ENCODE measurements at regions not wholly inside any gene's neighbourhood (a gene's known extent, or its start where the extent isn't known, plus 50 kb on each side); places are given as distances from the start of the nearest gene placed in this dataset.

GRCh38 chr6:165814679-165815078 lies 151.6 kb upstream of the PDE10A start:
- no peak for DNase-seq

- no peak for DNase-seq
These were observed 148.5 kb upstream of the PDE10A start for GRCh38 chr6:165811512-165811911.

- no peak for DNase-seq
These were observed 145.0 kb upstream of the PDE10A start for GRCh38 chr6:165808021-165808420.

DNA sequence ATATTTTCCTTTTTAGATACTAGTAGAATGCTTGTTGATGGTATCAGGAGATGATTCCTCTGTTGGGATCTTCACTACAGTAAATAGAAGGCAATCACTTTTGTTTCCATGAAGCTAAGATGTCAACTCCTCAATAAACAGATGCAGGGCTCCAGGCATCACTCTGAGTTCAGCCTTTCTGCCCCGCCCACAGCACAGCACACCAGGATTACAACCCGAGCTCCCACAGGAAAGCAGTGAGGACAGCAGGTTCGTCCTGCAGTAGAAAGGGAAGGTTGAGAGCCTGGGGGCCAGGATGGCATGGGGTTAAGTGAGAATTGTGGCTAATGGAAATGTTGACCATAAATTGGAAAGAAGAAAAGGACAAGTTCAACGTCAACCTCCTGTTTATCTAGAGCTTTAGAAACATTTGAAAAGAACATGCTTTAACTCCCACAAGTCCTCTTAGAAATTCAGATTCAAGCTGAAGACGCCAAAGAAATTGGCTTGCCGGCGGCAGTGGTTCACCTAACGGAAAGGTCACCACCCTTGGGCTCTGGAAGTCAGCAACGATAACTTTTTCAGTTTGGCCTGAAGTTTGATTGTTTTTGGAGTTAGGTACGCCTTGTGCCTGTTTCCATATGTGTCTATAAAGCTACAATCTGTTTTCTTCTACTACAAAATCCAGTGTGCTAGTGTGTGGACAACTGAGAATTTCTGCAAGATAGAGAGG lies 144.4 kb upstream of the PDE10A start:
- DNase-seq: no peak

DNA sequence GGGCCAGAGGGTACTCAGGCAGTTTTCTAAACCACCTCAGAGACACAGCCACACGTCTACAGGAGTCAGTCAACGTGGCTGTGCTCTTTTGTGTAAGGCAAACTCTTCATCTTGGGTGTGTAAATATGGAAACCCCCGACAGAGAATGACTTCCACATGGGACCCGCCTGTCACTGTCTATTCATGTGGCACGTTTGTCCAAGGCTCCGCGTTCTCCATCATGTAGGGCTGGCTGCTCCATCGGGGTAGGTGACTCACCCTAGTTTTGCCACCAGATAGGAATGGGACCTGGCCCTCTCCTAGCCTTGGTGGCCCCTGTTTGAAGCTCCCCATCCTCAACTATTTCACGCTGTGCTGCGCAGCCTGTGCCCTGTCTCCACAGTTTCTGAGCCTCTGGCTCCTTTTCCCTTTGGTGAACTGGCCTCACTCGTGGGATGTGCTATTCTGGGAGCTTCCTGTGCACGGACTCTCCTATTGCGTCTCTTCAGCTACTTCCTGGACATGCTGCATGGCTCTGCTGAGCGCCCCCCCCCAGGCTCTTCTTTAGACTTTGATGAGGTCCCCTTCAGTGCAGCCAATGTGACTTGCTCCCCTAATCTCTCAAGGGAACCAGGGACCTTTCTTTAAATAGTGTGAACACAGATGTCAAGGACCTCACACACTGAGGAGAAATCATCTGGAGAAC lies 143.2 kb upstream of the PDE10A start:
- no peak for DNase-seq

GRCh38 chr6:165805636-165806035 lies 142.6 kb upstream of the PDE10A start:
- no peak for DNase-seq

GRCh38 chr6:165805067-165805555 lies 142.1 kb upstream of the PDE10A start:
- DNase-seq: no peak

DNA sequence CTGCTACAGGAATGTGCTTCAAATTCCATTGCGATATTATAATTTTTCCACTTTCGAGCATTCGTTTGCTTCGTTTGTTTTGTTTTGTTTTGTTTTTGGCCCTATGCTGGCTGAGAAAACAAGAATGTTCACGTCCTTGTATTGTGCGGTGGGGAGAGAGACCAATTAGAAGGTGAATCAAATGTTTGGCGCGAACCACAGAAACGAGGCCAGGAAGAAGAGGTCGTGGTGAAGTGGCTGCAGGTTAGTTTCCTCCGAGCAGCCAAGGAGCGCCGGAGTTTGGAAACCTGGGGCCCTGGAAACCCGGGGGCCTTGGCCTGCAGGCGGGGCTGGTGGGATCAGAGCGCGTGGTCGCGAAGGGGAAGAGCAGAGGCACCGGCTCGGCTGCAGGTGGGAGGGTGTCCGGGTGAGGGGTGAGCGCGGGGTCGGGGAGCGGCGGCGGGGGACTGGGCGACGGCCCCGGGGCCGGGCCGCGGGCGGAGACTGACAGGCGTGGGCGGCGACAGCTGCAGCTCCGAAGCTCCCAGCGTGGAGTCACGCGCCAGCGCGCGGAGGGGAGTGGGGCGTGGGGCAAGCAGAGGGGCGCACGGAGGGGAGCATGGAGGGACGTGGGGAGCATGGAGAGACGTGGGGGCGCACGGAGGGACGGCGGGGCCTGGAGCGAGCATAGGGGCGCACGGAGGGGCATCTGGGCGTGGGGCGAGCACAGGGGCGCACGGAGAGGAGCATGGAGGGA lies 141.5 kb upstream of the PDE10A start:
- no peak for DNase-seq

DNA sequence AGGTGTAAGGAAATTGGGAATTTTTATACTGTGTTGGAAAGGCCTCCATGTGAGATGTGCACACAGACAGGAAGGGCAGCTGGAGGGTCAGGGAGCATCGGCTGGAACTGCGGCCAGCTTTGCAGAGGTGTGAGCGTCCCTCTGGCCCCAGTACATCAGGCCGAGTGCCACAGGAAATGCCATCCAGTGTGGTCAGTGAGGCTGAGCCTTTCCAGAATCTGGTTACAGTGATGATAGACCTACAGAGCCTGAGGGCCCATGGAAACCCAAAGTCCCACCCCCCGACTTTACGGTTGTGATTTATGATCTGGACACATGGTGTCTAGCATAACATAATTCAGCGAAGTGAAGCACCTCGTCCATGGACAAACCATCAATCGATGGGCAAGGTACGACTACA lies 137.3 kb upstream of the PDE10A start:
- DNase-seq: no peak

- no peak for DNase-seq
These were observed 136.5 kb upstream of the PDE10A start for GRCh38 chr6:165799391-165800153.

- DNase-seq: no peak
These were observed 135.9 kb upstream of the PDE10A start for GRCh38 chr6:165798991-165799390.

DNA sequence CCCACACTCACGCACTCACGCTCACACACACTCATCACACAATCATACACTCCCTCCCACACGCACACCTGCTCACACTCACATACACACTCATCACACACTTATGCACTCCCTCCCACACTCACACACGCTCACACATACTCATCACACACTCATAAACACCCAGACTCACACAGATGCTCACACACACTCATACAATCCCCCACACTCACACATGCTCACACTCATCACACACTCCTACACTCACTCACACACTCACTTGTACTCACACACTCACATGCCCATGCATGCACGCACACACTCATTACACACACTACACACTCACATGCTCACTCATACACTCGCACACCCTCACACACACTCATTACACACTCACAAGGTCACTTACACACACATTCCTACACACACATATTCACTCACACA lies 131.1 kb upstream of the PDE10A start:
- DNase-seq: no peak

DNA sequence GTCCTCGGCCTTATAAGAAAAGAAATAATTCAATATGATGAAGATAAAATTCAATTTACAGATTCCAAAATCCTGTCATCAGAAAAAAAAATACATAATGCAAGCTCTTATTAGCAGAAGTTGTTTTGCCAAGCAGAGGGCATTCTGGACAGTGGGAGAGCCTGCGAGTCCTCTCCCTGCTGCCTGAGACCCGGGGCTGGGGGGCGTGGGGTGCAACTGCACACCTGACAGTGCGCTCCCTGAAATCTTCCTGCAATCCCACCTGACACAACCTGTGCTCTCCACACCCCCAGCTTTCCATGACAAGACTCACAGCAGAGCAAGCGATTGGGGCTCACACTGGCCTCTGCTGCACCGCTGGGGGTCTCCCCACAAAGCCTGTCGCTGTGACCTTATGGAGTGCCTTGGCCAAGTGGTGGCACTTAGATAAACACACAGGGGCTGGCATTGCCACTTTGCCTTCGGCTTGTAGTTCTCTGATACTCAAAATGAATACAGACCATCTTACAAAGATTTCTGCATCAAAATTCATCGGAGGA lies 130.3 kb upstream of the PDE10A start:
- no peak for DNase-seq

DNA sequence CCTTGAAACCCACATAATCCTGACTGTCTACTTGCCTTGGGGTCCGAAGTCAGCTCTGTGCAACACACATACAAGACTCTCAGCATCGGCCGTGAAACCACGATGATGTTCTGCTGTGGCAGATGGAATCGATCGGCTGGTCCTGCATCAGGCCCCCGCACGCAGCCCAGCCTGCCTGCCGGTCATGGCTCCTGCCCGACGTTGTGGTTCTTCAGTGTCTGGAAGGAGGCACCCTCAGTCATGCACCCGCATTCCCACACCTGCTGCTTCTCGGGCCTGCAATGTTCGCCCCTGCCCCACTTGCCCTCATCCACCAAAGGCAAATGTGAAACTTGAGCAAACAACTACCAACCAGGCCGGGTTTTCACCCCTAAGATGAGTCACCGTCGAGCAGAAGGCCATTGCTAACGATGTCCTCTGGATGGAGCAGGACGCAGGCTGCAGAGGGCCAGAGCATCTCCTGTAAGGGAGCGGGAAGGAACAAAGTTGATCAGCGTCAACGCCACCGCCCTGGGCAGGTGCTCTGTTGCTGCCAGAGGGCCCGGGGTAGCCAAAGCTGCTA lies 128.9 kb upstream of the PDE10A start:
- no peak for DNase-seq

DNA sequence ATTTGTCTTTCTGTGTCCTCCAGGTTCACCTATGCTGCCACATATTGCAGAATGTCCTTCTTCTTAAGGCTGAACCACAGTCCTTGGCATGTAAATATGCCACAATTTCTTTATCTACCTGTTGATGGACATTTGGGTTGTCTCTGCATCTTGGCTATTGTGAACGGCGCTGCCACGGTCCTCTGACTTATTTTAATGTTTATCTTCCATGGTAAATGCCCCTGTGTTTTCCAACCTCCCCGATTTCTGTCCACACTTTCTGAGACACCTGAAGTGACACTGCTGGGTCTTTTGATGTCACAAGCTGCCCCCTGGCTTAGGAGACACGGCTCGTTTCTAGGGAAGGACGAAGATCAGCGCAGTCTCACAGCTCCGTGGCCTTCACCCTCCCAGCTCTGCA lies 128.3 kb upstream of the PDE10A start:
- no peak for DNase-seq

DNA sequence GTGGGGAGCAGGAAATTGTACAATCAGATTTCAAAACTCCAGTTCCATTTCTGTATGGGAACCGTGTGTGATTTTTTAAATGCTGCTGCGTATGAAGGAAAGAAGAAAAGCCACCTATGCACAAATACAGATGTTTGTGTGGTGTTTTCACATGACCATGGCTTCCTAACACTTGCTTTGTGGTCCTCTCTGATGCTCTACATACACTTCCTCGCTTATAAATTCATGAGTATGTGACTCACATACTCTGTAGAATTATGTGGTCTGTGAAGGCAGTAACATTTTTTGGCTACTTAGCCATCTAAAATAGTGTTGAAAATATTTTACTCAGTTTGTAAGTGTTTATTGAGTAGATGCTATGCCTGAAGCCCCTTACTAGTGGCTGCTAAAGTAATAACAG lies 119.8 kb upstream of the PDE10A start:
- no peak for DNase-seq

- DNase-seq: no peak
These were observed 119.1 kb upstream of the PDE10A start for GRCh38 chr6:165782134-165782533.

DNA sequence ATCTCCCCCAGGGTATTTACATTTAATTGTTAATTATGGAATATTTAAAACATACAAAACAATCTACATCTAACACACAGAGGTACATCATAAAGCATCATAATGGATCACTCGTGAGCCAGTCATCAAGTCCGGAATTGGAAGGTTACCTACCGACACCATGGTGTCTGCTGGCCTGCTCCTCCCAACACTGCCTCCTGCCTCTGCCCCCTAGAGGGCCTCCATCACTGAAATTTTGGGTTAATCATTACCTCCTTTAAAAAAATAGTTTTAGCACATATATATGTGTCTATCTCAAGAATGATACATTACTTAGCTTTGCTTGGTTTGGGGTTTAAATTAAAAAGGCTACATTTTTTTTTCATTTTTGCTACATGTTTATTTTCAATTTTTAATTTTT lies 114.6 kb upstream of the PDE10A start:
- DNase-seq: no peak

DNA sequence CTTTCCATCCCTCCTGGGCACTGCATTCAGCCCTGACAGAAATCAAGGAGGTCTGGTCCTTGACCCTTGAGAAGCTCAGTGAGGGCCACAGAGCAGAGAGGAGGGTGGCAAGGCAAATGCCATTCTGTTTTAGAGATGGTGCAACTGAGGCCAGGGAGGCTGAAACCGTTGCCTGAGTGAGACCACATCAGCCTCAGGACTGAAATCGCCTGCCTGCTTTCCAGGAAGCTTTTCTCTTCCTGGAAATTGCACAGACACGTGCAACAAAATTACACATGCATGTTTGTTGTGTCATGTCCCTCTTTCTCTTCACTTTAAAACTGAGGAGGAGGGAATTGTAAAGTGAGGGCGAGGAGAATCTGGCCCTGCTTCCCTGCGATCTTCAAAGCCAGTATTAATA lies 113.7 kb upstream of the PDE10A start:
- no peak for DNase-seq

GRCh38 chr6:165775721-165776120 lies 112.7 kb upstream of the PDE10A start:
- DNase-seq: no peak

DNA sequence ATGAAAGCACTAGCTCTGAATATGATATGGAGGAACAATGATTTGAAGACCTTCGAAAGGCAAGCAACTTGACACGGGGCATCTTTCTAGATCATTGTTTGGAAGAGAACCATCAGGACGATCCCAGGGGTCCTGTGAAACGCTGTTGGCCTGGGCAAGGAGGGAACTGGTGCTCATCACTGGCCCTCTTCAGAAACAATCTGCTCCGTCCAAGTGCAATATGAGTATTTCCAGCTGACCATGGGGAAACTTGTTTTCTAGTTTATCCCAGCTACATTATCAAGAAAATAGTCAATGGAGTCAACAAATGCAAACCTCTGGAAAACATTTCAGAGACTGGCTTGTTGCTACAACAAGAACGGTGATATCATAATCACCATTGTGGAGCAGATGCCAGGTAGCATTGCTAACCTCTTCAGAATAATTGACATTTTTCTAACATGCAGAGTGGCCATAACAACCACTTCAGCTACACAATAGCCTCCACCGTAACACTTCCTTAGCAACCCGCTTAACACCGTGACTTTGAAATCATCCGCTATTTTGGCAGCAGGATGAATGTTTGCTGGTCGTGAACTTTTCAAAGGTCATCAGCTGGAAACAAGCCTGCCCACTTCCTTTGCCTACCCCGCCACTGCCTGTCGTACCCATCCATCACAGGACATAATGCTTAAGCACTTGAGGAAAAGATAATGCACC lies 112.0 kb upstream of the PDE10A start:
- no peak for DNase-seq
